ENCODE measurements at regions not wholly inside any gene's neighbourhood (a gene's known extent, or its start where the extent isn't known, plus 50 kb on each side); places are given as distances from the start of the nearest gene placed in this dataset.

DNA sequence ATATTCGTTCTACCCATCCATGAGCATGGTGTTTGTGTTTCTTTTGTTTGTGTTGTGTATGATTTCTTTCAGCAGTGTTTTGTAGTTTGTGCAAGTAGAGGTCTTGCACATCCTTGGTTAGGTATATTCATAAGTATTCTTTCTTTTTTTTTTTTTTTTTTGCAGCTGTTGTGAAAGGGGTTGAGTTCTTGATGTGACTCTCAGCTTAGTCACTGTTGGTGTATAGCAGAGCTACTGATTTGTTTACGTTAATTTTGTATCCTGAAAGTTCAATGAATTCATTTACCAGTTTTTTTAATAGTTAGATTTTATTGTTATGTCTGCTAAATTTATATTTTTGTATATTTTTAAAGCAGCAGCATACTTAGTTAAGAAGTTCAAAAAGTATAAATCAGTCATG, 834.4 kb upstream of the NRXN1 start:
- TF ChIP-seq POLR2A (IDR thresholded peaks at IDR 0.05; ENCODE audit: low read depth, low read length): no peak
- no peak for TF ChIP-seq POLR2AphosphoS5 (IDR thresholded peaks at IDR 0.05; ENCODE audit: low read depth, low read length)
- TF ChIP-seq SPI1 (IDR thresholded peaks at IDR 0.05; ENCODE audit: low read depth, low read length): no peak
- TF ChIP-seq TAF1 (IDR thresholded peaks at IDR 0.05; ENCODE audit: low read depth, low read length): no peak

All from GM12891 (cell line).